ENCODE measurements at regions not wholly inside any gene's neighbourhood (a gene's known extent, or its start where the extent isn't known, plus 50 kb on each side); places are given as distances from the start of the nearest gene placed in this dataset.

DNA sequence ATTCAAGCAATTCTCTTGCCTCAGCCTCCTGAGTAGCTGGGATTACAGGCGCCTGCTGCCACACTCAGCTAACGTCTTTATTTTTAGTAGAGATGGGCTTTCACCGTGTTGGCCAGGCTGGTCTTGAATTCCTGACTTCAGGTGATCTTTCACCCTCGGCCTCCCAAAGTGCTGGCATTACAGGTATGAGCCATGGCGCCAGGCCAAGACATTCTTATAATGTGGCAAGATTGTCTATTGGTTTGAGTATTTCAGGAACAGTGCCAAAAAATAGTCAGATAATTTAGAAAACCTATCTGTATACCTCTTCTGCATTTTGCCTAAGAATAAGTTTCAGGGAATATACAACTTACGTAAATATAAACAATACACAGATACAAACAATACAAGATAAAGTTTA lies 136.8 kb downstream of the TMA16 start:
- no peak overlapping the region for H3K4me3 Mint-ChIP-seq
- no peaks in the 10 kb centered on the region for H3K27me3 Mint-ChIP-seq
- H3K9me3 Mint-ChIP-seq, result peaks cover 0 to 6% (median 2%) of the 10 kb centered on the region in 7 donors
- DNase-seq (no peak), ATAC-seq (ENCODE audit: low read depth in 2 of 2) (no peak)
- peaks cover 3 to 5% (median 3%) of the 10 kb centered on the region in 3 donors for H3K4me1 Mint-ChIP-seq
- peaks cover 0 to 7% of the 10 kb centered on the region in 2 donors for H3K36me3 Mint-ChIP-seq
- H3K27ac Mint-ChIP-seq, result no peak overlapping the region

DNA sequence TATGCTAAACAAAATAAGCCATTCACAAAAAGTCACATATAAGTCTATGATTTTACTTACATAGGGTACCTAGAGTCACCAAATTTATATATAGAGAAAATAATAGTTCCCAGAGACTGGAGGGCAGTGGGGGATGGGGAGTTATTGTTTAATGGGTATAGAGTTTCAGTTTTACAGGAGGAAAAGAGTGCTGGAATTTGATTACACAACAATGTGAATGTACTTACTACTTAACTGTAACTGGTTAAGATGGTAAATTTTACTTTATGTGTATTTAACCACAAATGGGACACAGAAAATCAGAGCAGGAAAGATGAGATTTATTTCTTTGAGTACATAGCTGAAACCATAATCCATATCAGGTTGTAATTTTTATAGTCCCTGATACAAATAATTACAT lies 144.4 kb downstream of the TMA16 start:
- ATAC-seq (ENCODE audit: low read depth in 2 of 2) (no peak), DNase-seq (no peak)
- H3K27me3 Mint-ChIP-seq, result no peaks in the 10 kb centered on the region
- H3K4me3 Mint-ChIP-seq, result peak overlapping the region in 1 of 8 donors; percentile 44
- H3K9me3 Mint-ChIP-seq, result peaks cover 0 to 5% (median 0%) of the 10 kb centered on the region in 7 donors
- no peaks in the 10 kb centered on the region for H3K36me3 Mint-ChIP-seq
- H3K4me1 Mint-ChIP-seq, result peaks cover 0 to 11% (median 2%) of the 10 kb centered on the region in 3 donors
- H3K27ac Mint-ChIP-seq, result peak overlapping the region in 1 of 6 donors; percentile 57

DNA sequence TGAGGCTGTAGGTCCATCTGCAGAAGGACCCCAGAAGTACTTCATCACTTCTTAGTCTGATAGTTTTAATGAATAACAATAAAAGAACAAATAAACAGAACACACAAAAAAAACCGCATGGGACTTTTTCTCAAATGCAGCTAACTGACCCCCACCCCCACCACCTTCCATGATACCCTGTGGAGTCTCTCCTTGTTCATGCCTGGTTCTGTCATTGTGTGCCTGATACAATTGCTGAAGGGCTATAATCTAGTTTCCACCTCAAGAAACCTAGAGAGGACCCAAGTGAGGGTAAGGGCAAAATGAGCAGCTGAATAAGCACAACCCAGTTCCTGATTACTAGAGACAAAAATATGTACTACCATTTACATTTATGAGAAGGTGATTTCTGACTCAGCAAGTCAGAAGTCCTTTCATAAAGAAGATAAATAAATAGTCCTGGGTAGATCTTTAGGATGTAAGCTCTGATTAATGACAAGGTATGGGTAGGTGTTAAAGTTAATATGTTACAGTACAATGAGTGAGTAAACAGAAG lies 155.1 kb downstream of the TMA16 start:
- Mint-ChIP-seq H3K4me3 (no peak overlapping the region), H3K9me3 (peaks cover 9 to 31% (median 25%) of the 10 kb centered on the region in 7 donors), H3K4me1 (peaks cover 0 to 2% (median 0%) of the 10 kb centered on the region in 3 donors), H3K27ac (no peak overlapping the region), H3K27me3 (no peaks in the 10 kb centered on the region), H3K36me3 (peaks cover 14 to 33% of the 10 kb centered on the region in 2 donors)
- DNase-seq, result no peak
- ATAC-seq (ENCODE audit: low read depth in 2 of 2), result no peak

DNA sequence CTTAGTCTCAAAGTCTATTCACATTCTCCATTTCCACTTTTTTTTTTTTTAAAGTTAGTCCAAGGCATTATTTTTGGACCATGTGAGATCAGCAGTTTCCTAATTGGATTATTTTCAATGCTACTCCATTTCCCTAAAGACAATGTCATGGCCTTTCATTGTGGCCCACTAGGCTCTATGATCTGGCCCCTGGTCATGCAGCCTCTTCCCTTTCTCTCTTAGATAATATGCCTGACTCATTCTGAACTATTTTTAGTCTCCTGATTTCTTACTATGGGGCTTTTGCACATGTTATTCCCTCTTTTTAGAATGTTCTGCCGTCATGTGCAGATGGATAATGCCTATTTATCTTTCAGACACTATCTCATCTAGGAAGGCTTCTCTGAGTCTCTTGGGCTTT lies 157.3 kb downstream of the TMA16 start:
- no peak for DNase-seq
- H3K27ac Mint-ChIP-seq, result no peak overlapping the region
- peaks cover 0 to 7% (median 4%) of the 10 kb centered on the region in 3 donors for H3K4me1 Mint-ChIP-seq
- no peaks in the 10 kb centered on the region for H3K27me3 Mint-ChIP-seq
- no peak for ATAC-seq (ENCODE audit: low read depth in 2 of 2)
- no peak overlapping the region for H3K4me3 Mint-ChIP-seq
- peaks cover 5 to 24% (median 12%) of the 10 kb centered on the region in 7 donors for H3K9me3 Mint-ChIP-seq
- peaks cover 14 to 20% of the 10 kb centered on the region in 2 donors for H3K36me3 Mint-ChIP-seq

DNA sequence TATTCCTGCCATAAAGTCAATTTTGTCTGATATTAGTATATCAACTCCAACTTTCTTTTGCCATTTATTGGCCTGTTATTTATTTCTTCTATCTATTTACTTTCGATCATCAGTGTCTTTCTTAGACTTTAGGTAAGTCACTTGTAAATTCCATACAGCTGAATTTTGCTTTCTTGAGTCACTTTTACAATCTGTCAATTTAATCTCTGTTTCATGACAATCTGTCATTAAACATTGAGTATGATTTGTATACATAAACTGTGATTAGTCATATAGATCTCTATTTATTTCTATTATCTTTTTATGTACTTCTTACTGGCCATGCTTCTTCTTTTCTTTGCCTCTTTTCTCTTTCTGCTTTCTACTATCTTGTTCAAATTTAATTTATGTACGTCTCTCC lies 160.1 kb downstream of the TMA16 start:
- Mint-ChIP-seq H3K27ac (no peak overlapping the region), H3K9me3 (peaks cover 0 to 37% (median 7%) of the 10 kb centered on the region in 7 donors), H3K4me3 (no peak overlapping the region), H3K4me1 (peaks cover 0 to 15% (median 4%) of the 10 kb centered on the region in 3 donors), H3K27me3 (no peaks in the 10 kb centered on the region), H3K36me3 (peaks cover 7% of the 10 kb centered on the region in 2 donors)
- no peak for ATAC-seq (ENCODE audit: low read depth in 2 of 2)
- no peak for DNase-seq

DNA sequence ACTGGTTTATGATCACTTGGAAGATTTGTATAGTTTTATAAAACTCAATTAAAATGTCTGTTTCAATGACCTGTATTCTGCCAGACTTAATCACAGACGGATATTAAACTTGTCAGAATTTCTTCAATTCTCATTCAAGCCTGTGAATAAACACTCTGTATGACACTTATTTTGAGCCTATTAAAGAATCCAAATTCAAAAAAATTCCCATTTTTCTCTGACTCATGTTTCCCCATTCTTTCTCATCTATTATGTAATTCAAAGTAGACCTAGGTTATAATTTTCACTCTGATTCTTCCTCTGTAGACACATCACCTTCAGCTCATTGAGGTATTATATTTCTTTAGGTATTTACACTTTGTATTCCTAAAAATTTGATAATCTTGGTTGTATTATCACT lies 166.1 kb downstream of the TMA16 start:
- Mint-ChIP-seq H3K27ac (peak overlapping the region in 5 of 6 donors; percentile 21 to 96 (median 87)), H3K9me3 (peaks cover 0 to 42% (median 7%) of the 10 kb centered on the region in 7 donors), H3K27me3 (no peaks in the 10 kb centered on the region), H3K4me3 (peak overlapping the region in 1 of 8 donors; percentile 24), H3K36me3 (peaks cover 7 to 12% of the 10 kb centered on the region in 2 donors), H3K4me1 (peaks cover 41 to 67% (median 44%) of the 10 kb centered on the region in 3 donors)
- DNase-seq (no peak), ATAC-seq (ENCODE audit: low read depth in 2 of 2) (no peak)

DNA sequence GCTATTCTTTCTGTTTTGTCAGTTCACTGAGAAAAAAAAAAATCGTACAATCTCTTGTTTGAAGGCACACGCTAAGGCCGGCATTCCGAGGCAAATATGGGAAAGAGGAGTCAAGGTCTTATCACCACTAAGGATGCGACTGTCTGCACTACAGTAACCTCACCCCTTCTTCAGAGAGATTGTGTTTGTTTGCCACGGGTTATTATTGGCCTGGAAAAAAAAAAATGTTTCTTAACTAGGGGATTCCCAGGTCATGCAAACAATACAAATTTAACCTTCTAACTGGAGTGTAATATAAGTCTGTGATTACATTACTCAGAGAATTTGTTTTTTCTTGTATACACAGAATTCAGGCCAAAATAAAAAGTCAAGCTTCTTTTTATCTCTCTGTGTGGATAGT lies 168.3 kb downstream of the TMA16 start:
- H3K4me3 Mint-ChIP-seq, result peak overlapping the region; percentile 70 to 92 (median 84)
- ATAC-seq (ENCODE audit: low read depth in 2 of 2), result peak; percentile 62 to 67
- peaks cover 4 to 7% of the 10 kb centered on the region in 2 donors for H3K36me3 Mint-ChIP-seq

DNA sequence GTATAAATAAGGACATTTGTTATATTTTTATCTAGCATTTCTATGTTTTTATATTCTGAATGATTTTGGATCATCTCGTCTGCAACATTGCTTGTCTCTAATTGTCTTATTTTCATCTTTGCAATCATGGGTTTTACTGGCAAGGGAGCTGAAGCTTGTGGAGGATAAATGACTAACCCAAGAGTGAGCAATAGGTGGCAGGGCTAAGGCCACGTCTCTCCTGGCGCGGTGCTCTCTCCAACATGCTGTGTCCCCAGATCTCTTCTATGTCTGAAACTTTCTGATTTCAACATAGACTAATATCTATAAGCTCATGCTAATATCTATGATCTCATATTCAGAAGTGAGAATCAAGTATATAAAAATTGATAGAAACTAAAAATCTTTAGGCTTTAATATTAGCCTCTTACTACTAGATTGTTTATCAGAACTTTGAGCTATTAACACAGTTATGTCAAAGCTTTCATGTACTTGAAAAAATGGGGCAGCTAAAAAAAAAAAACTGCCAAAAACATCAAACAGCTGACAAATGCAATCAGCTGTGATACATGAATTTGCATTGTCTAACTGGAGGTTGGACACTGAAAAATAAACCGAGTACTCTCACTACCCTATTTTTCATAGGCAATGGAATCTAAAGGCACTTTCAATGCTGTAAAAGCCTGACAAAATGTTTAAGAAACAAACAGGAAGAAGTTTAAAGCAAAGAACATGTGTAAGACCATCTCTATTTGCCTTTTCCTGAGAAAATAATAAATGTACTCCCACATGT lies 169.2 kb downstream of the TMA16 start:
- peaks cover 58 to 80% (median 66%) of the 10 kb centered on the region in 3 donors for H3K4me1 Mint-ChIP-seq
- DNase-seq (peak; percentile 78), ATAC-seq (ENCODE audit: low read depth in 2 of 2) (peak; percentile 85 to 86)
- H3K27ac Mint-ChIP-seq, result peak overlapping the region; percentile 92 to 98 (median 96)
- peaks cover 0 to 15% (median 2%) of the 10 kb centered on the region in 7 donors for H3K9me3 Mint-ChIP-seq
- no peaks in the 10 kb centered on the region for H3K27me3 Mint-ChIP-seq
- peak overlapping the region; percentile 80 to 88 (median 84) for H3K4me3 Mint-ChIP-seq
- H3K36me3 Mint-ChIP-seq, result peaks cover 7% of the 10 kb centered on the region in 2 donors

More for the DNA sequence above, 168.3 kb downstream of the TMA16 start:
- H3K27me3 Mint-ChIP-seq, result no peaks in the 10 kb centered on the region
- H3K27ac Mint-ChIP-seq, result peak overlapping the region; percentile 95 to 98 (median 96)
- peaks cover 49 to 77% (median 57%) of the 10 kb centered on the region in 3 donors for H3K4me1 Mint-ChIP-seq
- H3K9me3 Mint-ChIP-seq, result peaks cover 0 to 24% (median 2%) of the 10 kb centered on the region in 7 donors
- DNase-seq, result peak; percentile 48

DNA sequence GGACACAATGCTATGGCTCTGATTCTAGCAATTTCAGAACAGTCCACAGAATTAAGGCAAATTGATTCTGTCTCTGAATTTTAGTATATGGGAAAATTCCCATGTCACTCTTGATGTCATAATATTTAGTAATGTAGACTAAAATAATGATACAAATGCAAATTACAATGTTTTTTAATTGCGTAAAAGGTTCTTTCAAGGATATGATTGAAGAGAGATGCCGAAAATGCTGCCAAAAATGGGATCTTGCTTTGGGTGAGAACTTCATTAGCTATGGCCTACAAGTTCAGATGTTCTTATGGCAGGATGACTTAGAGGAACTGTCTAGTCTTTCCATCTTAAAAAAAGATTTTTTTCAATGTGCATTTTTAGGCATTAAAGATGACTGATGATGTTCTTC lies 170.6 kb downstream of the TMA16 start:
- H3K27ac Mint-ChIP-seq, result peak overlapping the region; percentile 29 to 96 (median 81)
- ATAC-seq (ENCODE audit: low read depth in 2 of 2) (no peak), DNase-seq (no peak)
- peaks cover 63 to 89% (median 72%) of the 10 kb centered on the region in 3 donors for H3K4me1 Mint-ChIP-seq
- no peaks in the 10 kb centered on the region for H3K27me3 Mint-ChIP-seq
- peaks cover 0 to 6% (median 1%) of the 10 kb centered on the region in 7 donors for H3K9me3 Mint-ChIP-seq
- H3K4me3 Mint-ChIP-seq, result peak overlapping the region in 7 of 8 donors; percentile 30 to 92 (median 69)
- peaks cover 6 to 7% of the 10 kb centered on the region in 2 donors for H3K36me3 Mint-ChIP-seq

DNA sequence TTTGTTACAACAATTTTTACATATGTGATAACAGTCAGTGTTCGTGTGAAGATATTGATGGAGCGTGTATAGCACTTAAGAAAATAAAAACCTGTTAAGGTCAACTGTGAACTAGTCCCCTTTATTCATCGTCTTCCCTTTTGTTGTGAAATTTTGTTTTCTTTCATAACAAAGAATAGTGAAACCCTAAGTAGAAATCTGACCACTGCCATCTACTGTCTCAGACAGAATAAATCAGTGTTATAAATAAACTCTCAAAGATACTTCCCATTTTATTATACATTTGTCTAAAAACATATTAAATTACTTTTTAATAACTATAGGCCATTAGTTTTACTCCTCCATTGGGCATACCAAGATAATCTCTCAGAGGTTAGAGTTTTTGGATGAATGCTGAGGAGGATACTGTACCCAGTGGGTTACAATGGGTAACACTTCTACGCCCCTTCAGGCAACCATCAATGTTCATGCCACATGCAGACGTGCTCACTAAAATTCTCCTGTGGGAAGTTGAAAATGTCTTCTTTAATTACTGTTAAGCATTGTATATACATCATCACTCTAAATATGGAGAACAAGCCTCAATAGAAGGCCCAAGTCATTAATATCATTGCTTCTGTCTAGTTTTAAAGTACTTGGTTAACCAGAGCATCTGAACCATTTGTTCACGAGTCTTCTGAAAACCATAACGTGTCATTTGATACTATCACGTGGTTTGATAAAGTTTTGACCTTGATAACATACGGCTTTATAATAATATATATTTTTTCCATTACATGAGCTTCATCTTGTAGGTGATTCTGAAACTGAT lies 171.2 kb downstream of the TMA16 start:
- H3K27me3 Mint-ChIP-seq, result no peaks in the 10 kb centered on the region
- peaks cover 66 to 89% (median 75%) of the 10 kb centered on the region in 3 donors for H3K4me1 Mint-ChIP-seq
- peaks cover 0 to 6% (median 1%) of the 10 kb centered on the region in 7 donors for H3K9me3 Mint-ChIP-seq
- peak overlapping the region; percentile 29 to 96 (median 88) for H3K27ac Mint-ChIP-seq
- H3K4me3 Mint-ChIP-seq, result peak overlapping the region; percentile 2 to 92 (median 72)
- H3K36me3 Mint-ChIP-seq, result peaks cover 6 to 7% of the 10 kb centered on the region in 2 donors
- no peak for DNase-seq
- ATAC-seq (ENCODE audit: low read depth in 2 of 2), result peak in 1 of 2 donors; percentile 20

DNA sequence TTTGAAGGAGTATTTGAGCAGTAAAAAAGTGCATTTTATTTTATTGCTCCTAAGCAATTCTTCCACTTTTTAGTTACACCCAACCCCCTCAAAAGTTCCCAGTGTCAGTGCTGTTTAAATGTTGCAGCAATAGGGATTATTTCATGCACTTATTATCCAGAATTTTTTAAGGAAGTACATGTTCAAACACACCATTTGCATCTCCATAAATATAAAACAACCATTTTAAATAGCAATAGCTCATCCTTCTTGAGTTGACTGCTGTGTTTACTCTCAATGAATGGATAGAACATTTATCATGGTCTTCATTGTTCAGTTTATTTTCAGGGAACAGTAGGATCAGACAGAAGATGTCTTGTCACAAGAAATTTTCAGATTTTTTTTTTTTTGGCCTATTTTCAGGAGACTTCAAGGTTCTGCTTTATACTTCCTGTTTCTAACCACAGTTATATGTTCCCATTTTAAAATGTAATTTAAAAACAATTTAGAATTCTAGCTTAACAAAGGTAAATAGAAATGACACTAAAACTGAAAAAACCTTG lies 171.9 kb downstream of the TMA16 start:
- Mint-ChIP-seq H3K4me3 (peak overlapping the region; percentile 70 to 92 (median 84)), H3K4me1 (peaks cover 67 to 89% (median 74%) of the 10 kb centered on the region in 3 donors), H3K9me3 (peaks cover 0 to 6% (median 1%) of the 10 kb centered on the region in 7 donors), H3K27ac (peak overlapping the region; percentile 64 to 96 (median 92)), H3K27me3 (no peaks in the 10 kb centered on the region), H3K36me3 (peaks cover 6 to 7% of the 10 kb centered on the region in 2 donors)
- ATAC-seq (ENCODE audit: low read depth in 2 of 2), result peak; percentile 22 to 31
- peak; percentile 56 for DNase-seq

DNA sequence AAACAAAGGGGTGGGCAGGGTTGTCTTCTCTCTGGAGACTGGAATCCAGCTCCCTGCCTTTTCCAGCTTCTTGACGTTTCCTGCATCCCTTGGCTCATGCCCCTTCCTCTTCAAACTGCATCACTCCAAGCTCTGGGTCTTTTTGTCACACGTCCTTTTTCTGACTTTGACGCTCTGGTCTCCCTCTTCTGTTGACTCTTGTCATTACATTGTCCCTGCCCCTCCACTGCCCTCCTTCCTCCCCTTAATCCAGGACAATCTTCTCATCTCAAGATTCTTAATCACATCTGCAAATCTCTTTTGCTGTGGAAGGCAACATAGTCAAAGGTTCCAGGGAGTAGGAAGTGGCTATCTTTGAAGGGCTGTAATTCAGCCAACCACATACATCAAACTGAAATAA lies 178.3 kb downstream of the TMA16 start:
- DNase-seq (no peak), ATAC-seq (ENCODE audit: low read depth in 2 of 2) (no peak)
- H3K9me3 Mint-ChIP-seq, result peaks cover 3 to 10% (median 4%) of the 10 kb centered on the region in 7 donors
- no peaks in the 10 kb centered on the region for H3K27me3 Mint-ChIP-seq
- peak overlapping the region in 3 of 8 donors; percentile 20 to 47 (median 45) for H3K4me3 Mint-ChIP-seq
- peaks cover 6 to 7% of the 10 kb centered on the region in 2 donors for H3K36me3 Mint-ChIP-seq
- H3K27ac Mint-ChIP-seq, result peak overlapping the region; percentile 28 to 97 (median 71)
- peaks cover 47 to 60% (median 51%) of the 10 kb centered on the region in 3 donors for H3K4me1 Mint-ChIP-seq
